ENCODE measurements at regions not wholly inside any gene's neighbourhood (a gene's known extent, or its start where the extent isn't known, plus 50 kb on each side); places are given as distances from the start of the nearest gene placed in this dataset.
"Not testable (repeated sequence)": the region's sequence is repeated elsewhere in the genome, so short reads cannot be mapped to it uniquely, and the experiment has no call there.

GRCh38 chr3:36149447-36149865 is 230.8 kb upstream of the STAC start:
- Histone ChIP-seq H3K27me3 (ENCODE audit: control insufficient read depth, insufficient read depth, low read length) (no peaks in the 10 kb centered on the region), H3K4me3 (ENCODE audit: low read depth, low read length) (no peak overlapping the region), H3K9me3 (ENCODE audit: control insufficient read depth, insufficient read depth, low read depth, low read length) (no peaks in the 10 kb centered on the region), H3K27ac (ENCODE audit: low read depth, low read length) (no peak overlapping the region), H3K36me3 (ENCODE audit: control insufficient read depth, insufficient read depth, low read length) (no peaks in the 10 kb centered on the region), H3K9ac (ENCODE audit: low read length) (no peak overlapping the region), H3K4me1 (ENCODE audit: control insufficient read depth, insufficient read depth, low read length) (no peaks in the 10 kb centered on the region)

GRCh38 chr3:36155515-36155914 is 224.8 kb upstream of the STAC start:
- H3K9ac ChIP-seq (ENCODE audit: low read length) = no peak overlapping the region
- no peaks in the 10 kb centered on the region for H3K27me3 ChIP-seq (ENCODE audit: control insufficient read depth, insufficient read depth, low read length)
- peaks cover 5% of the 10 kb centered on the region for H3K4me1 ChIP-seq (ENCODE audit: control insufficient read depth, insufficient read depth, low read length)
- no peaks in the 10 kb centered on the region for H3K36me3 ChIP-seq (ENCODE audit: control insufficient read depth, insufficient read depth, low read length)
- H3K9me3 ChIP-seq (ENCODE audit: control insufficient read depth, insufficient read depth, low read depth, low read length) = no peaks in the 10 kb centered on the region
- H3K27ac ChIP-seq (ENCODE audit: low read depth, low read length) = no peak overlapping the region
- no peak overlapping the region for H3K4me3 ChIP-seq (ENCODE audit: low read depth, low read length)

- no peaks in the 10 kb centered on the region for H3K9me3 ChIP-seq (ENCODE audit: control insufficient read depth, insufficient read depth, low read depth, low read length)
- peaks cover 7% of the 10 kb centered on the region for H3K4me1 ChIP-seq (ENCODE audit: control insufficient read depth, insufficient read depth, low read length)
- H3K4me3 ChIP-seq (ENCODE audit: low read depth, low read length) = no peak overlapping the region
- no peaks in the 10 kb centered on the region for H3K27me3 ChIP-seq (ENCODE audit: control insufficient read depth, insufficient read depth, low read length)
- H3K36me3 ChIP-seq (ENCODE audit: control insufficient read depth, insufficient read depth, low read length) = no peaks in the 10 kb centered on the region
- H3K27ac ChIP-seq (ENCODE audit: low read depth, low read length) = no peak overlapping the region
- H3K9ac ChIP-seq (ENCODE audit: low read length) = no peak overlapping the region
Observed at GRCh38 chr3:36164400-36164799, 215.9 kb upstream of the STAC start.

GRCh38 chr3:36165509-36166290 is 214.6 kb upstream of the STAC start:
- no peak overlapping the region for H3K4me3 ChIP-seq (ENCODE audit: low read depth, low read length)
- no peak overlapping the region for H3K27ac ChIP-seq (ENCODE audit: low read depth, low read length)
- H3K36me3 ChIP-seq (ENCODE audit: control insufficient read depth, insufficient read depth, low read length) = no peaks in the 10 kb centered on the region
- H3K27me3 ChIP-seq (ENCODE audit: control insufficient read depth, insufficient read depth, low read length) = no peaks in the 10 kb centered on the region
- peaks cover 2% of the 10 kb centered on the region; the same call in 1 of the 2 replicates for H3K4me1 ChIP-seq (ENCODE audit: control insufficient read depth, insufficient read depth, low read length)
- no peaks in the 10 kb centered on the region for H3K9me3 ChIP-seq (ENCODE audit: control insufficient read depth, insufficient read depth, low read depth, low read length)
- no peak overlapping the region for H3K9ac ChIP-seq (ENCODE audit: low read length)

DNA sequence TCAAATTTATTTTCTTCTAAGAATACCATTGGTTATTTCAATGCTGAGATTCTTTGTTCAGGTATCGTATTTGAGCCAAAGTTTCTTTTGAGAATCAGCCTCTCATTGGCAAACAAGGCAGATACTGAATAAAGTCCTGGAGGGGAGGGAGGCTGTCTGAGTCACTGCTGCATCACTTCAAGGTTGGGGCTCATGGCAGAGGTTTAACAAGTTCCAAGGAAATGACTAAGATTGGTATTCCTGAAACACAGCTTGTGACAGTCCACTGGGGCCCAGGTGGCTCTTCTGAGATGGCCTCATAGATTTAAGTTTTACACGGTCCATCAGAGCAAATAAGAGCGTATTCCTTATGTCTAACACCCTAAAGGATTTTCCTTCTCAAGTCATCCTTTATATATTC is 213.8 kb upstream of the STAC start:
- H3K4me3 ChIP-seq (ENCODE audit: low read depth, low read length) = no peak overlapping the region

GRCh38 chr3:36172699-36173098 is 207.6 kb upstream of the STAC start:
- peaks cover 23% of the 10 kb centered on the region for H3K4me1 ChIP-seq (ENCODE audit: control insufficient read depth, insufficient read depth, low read length)
- no peaks in the 10 kb centered on the region for H3K27me3 ChIP-seq (ENCODE audit: control insufficient read depth, insufficient read depth, low read length)
- H3K36me3 ChIP-seq (ENCODE audit: control insufficient read depth, insufficient read depth, low read length) = no peaks in the 10 kb centered on the region
- H3K9me3 ChIP-seq (ENCODE audit: control insufficient read depth, insufficient read depth, low read depth, low read length) = no peaks in the 10 kb centered on the region
- no peak overlapping the region for H3K4me3 ChIP-seq (ENCODE audit: low read depth, low read length)
- no peak overlapping the region for H3K9ac ChIP-seq (ENCODE audit: low read length)
- H3K27ac ChIP-seq (ENCODE audit: low read depth, low read length) = no peak overlapping the region

More for the DNA sequence above, 213.8 kb upstream of the STAC start:
- no peak overlapping the region for H3K9ac ChIP-seq (ENCODE audit: low read length)
- H3K4me1 ChIP-seq (ENCODE audit: control insufficient read depth, insufficient read depth, low read length) = peaks cover 2% of the 10 kb centered on the region; the same call in 1 of the 2 replicates
- no peak overlapping the region for H3K27ac ChIP-seq (ENCODE audit: low read depth, low read length)
- H3K27me3 ChIP-seq (ENCODE audit: control insufficient read depth, insufficient read depth, low read length) = no peaks in the 10 kb centered on the region
- no peaks in the 10 kb centered on the region for H3K9me3 ChIP-seq (ENCODE audit: control insufficient read depth, insufficient read depth, low read depth, low read length)
- H3K36me3 ChIP-seq (ENCODE audit: control insufficient read depth, insufficient read depth, low read length) = no peaks in the 10 kb centered on the region

DNA sequence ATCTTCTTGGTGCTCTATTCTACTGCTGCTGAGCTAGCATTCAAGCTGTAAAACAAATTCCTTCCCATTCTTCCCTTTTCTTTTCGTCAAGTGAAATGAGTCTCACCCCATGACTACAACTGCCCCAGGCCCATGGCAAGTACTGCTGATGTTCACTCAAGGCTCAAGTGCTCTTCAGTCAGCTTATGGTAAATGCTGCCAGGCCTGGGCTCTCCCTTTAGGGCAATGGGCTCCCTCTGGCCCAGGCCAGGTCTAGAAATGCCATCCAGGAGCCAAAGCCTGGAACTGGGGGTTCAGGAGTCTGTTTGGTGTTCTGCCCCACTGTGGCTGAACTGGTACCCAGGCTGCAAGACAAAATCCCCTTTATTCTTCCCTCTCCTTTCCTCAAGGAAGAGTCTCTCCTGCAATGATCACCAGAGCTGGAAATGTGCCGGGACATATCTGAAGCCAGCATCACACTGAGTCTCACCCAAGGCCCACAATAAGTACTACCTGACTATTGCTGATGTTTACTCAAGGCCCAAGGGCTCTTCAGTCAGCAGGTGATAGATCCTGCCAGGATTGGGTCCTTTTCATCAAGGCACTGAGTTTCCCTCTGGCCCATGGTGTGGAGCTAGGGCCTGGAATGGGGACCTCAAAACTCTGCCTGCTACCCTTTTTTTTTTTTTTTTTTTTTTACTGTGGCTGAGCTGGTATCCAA is 205.0 kb upstream of the STAC start:
- Histone ChIP-seq H3K27me3 (ENCODE audit: control insufficient read depth, insufficient read depth, low read length) (no peaks in the 10 kb centered on the region), H3K9ac (ENCODE audit: low read length) (no peak overlapping the region), H3K9me3 (ENCODE audit: control insufficient read depth, insufficient read depth, low read depth, low read length) (no peaks in the 10 kb centered on the region), H3K27ac (ENCODE audit: low read depth, low read length) (no peak overlapping the region), H3K36me3 (ENCODE audit: control insufficient read depth, insufficient read depth, low read length) (no peaks in the 10 kb centered on the region), H3K4me1 (ENCODE audit: control insufficient read depth, insufficient read depth, low read length) (peaks cover 27% of the 10 kb centered on the region), H3K4me3 (ENCODE audit: low read depth, low read length) (no peak overlapping the region)

DNA sequence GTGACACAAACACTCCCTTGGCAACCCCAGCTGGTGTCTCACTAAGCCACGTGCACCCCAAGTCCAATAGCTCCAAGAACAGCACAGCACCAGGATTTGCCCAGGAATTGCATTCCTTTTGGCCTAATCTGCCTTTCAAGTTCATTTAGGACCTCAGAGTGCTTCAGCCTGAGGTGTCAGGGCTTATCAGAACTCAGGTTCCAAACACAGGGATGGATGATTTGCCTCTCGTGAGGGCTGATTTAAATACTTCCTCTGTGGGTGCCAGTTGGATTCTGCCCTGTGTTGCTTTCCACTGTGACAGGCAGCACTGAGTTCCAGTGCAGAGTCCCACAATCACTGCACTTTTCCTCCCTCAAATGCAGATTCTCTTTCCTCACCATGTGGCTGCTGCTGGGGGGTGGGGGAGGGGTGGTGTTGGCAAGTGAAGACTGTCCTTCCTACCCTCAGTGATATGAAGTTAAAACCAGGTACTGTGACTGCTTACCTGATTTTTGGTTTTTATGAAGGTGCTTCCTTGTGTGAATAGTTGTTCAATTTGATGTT is 204.3 kb upstream of the STAC start:
- Histone ChIP-seq H3K27ac (ENCODE audit: low read depth, low read length) (no peak overlapping the region), H3K9ac (ENCODE audit: low read length) (no peak overlapping the region), H3K36me3 (ENCODE audit: control insufficient read depth, insufficient read depth, low read length) (no peaks in the 10 kb centered on the region), H3K27me3 (ENCODE audit: control insufficient read depth, insufficient read depth, low read length) (no peaks in the 10 kb centered on the region), H3K4me3 (ENCODE audit: low read depth, low read length) (no peak overlapping the region), H3K9me3 (ENCODE audit: control insufficient read depth, insufficient read depth, low read depth, low read length) (no peaks in the 10 kb centered on the region), H3K4me1 (ENCODE audit: control insufficient read depth, insufficient read depth, low read length) (peaks cover 27% of the 10 kb centered on the region)

GRCh38 chr3:36178018-36178417 is 202.3 kb upstream of the STAC start:
- Histone ChIP-seq H3K4me3 (ENCODE audit: low read depth, low read length) (no peak overlapping the region), H3K4me1 (ENCODE audit: control insufficient read depth, insufficient read depth, low read length) (peaks cover 24% of the 10 kb centered on the region), H3K36me3 (ENCODE audit: control insufficient read depth, insufficient read depth, low read length) (no peaks in the 10 kb centered on the region), H3K27ac (ENCODE audit: low read depth, low read length) (no peak overlapping the region), H3K9me3 (ENCODE audit: control insufficient read depth, insufficient read depth, low read depth, low read length) (no peaks in the 10 kb centered on the region), H3K9ac (ENCODE audit: low read length) (no peak overlapping the region), H3K27me3 (ENCODE audit: control insufficient read depth, insufficient read depth, low read length) (no peaks in the 10 kb centered on the region)

GRCh38 chr3:36182024-36182423 is 198.3 kb upstream of the STAC start:
- H3K9ac ChIP-seq (ENCODE audit: low read length) = no peak overlapping the region
- H3K4me3 ChIP-seq (ENCODE audit: low read depth, low read length) = no peak overlapping the region
- H3K4me1 ChIP-seq (ENCODE audit: control insufficient read depth, insufficient read depth, low read length) = peaks cover 10% of the 10 kb centered on the region
- no peaks in the 10 kb centered on the region for H3K27me3 ChIP-seq (ENCODE audit: control insufficient read depth, insufficient read depth, low read length)
- no peak overlapping the region for H3K27ac ChIP-seq (ENCODE audit: low read depth, low read length)
- no peaks in the 10 kb centered on the region for H3K9me3 ChIP-seq (ENCODE audit: control insufficient read depth, insufficient read depth, low read depth, low read length)
- no peaks in the 10 kb centered on the region for H3K36me3 ChIP-seq (ENCODE audit: control insufficient read depth, insufficient read depth, low read length)

DNA sequence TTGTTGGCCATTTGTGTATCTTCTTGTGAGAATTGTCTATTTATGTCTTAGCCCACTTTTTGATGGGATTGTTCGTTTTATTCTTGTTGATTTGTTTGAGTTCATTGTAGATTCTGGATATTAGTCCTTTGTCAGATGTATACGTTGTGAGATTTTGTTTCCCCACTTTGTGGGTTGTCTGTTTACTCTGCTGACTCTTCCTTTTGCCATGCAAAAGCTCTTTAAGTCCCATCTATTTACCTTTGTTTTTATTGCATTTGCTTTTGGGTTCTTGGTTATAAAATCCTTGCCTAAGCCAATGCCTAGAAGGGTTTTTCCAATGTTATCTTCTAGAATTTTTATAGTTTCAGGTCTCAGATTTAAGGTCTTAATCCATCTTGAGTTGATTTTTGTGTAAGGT is 193.1 kb upstream of the STAC start:
- not testable (repeated sequence) for H3K9ac ChIP-seq (ENCODE audit: low read length); H3K36me3 ChIP-seq (ENCODE audit: control insufficient read depth, insufficient read depth, low read length); H3K4me1 ChIP-seq (ENCODE audit: control insufficient read depth, insufficient read depth, low read length); H3K4me3 ChIP-seq (ENCODE audit: low read depth, low read length); H3K27ac ChIP-seq (ENCODE audit: low read depth, low read length); H3K27me3 ChIP-seq (ENCODE audit: control insufficient read depth, insufficient read depth, low read length); H3K9me3 ChIP-seq (ENCODE audit: control insufficient read depth, insufficient read depth, low read depth, low read length)

Measured in HUES6 (cell line).